ENCODE measurements at regions not wholly inside any gene's neighbourhood (a gene's known extent, or its start where the extent isn't known, plus 50 kb on each side); places are given as distances from the start of the nearest gene placed in this dataset.

DNA sequence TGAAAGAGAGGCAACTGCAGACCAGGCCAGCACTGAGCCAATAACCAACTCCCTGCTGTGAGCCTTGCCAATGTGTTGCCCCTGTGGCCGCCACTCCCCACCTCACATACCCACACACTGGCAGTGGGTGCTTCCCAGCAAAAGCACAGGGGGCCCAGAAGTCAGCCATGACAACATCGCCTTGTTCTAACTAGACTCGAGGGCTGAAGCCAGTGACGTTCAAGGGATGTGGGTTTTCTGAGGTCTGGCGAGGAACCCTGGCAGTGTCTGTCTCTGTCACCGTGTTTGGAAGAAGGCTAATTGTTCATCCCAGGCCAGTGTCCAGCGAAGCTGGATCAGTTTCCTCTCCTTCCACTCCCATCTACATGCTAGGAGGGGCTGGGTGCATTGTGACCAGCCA, 311.8 kb upstream of the AMIGO2 start:
- no peaks in the 10 kb centered on the region for H3K9me3 ChIP-seq (ENCODE audit: control insufficient read depth, insufficient read depth, low read depth, low read length)
- ChIA-PET CTCF (interaction anchor here (0.6 to 0.8 kb wide), 2 partner anchors 202 to 295 kb away, joined by 3 to 4 read pairs; no protein-coding TSS in a partner anchor), POLR2A (no interaction called here)
- no peak overlapping the region for H3K4me3 ChIP-seq (ENCODE audit: low read depth, low read length)
- H3K4me1 ChIP-seq (ENCODE audit: control insufficient read depth, insufficient read depth, low read length), result 0 out of 2 replicates have a peak, but pooled peaks cover 3% of the 10 kb centered on the region
- H3K27ac ChIP-seq (ENCODE audit: extremely low read depth, low read depth, low read length), result no peak overlapping the region
- no peaks in the 10 kb centered on the region for H3K36me3 ChIP-seq (ENCODE audit: control insufficient read depth in 2 of 2, insufficient read depth in 1 of 2, low read length in 2 of 2)
- TF ChIP-seq ZBTB8A (tag by site-specific recombination; IDR thresholded peaks at IDR 0.05), result no peak
- TF ChIP-seq ZNF629 (tag by site-specific recombination; IDR thresholded peaks at IDR 0.05), result no peak
- TF ChIP-seq SETDB1 (IDR thresholded peaks at IDR 0.05; ENCODE audit: insufficient read length, low read length), result no peak
- TF ChIP-seq TCF7L2 (IDR thresholded peaks at IDR 0.05; ENCODE audit: borderline replicate concordance, low read depth, low read length), result no peak
- TF ChIP-seq ZBTB17 (tag by site-specific recombination; IDR thresholded peaks at IDR 0.05), result no peak
- no peak for TF ChIP-seq ZNF335 (tag by site-specific recombination; conservative IDR thresholded peaks at IDR 0.05)
- no peak for TF ChIP-seq ZXDB (tag by site-specific recombination; IDR thresholded peaks at IDR 0.05)
- TF ChIP-seq, protein P1, sequence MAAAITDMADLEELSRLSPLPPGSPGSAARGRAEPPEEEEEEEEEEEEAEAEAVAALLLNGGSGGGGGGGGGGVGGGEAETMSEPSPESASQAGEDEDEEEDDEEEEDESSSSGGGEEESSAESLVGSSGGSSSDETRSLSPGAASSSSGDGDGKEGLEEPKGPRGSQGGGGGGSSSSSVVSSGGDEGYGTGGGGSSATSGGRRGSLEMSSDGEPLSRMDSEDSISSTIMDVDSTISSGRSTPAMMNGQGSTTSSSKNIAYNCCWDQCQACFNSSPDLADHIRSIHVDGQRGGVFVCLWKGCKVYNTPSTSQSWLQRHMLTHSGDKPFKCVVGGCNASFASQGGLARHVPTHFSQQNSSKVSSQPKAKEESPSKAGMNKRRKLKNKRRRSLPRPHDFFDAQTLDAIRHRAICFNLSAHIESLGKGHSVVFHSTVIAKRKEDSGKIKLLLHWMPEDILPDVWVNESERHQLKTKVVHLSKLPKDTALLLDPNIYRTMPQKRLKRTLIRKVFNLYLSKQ (tag by site-specific recombination; IDR thresholded peaks at IDR 0.05; ENCODE audit: borderline replicate concordance), result no peak
- TF ChIP-seq BCL11B (tag by site-specific recombination; IDR thresholded peaks at IDR 0.05; ENCODE audit: low read depth), result no peak
- no peak for TF ChIP-seq ZNF670 (tag by site-specific recombination; IDR thresholded peaks at IDR 0.05; ENCODE audit: low read depth)
- no peak for TF ChIP-seq ZNF19 (tag by site-specific recombination; IDR thresholded peaks at IDR 0.05; ENCODE audit: low read depth)
- TF ChIP-seq ZNF548 (tag by site-specific recombination; IDR thresholded peaks at IDR 0.05), result no peak
- TF ChIP-seq ZNF623 (tag by site-specific recombination; IDR thresholded peaks at IDR 0.05), result no peak
- TF ChIP-seq ZNF133 (tag by site-specific recombination; IDR thresholded peaks at IDR 0.05), result no peak
- no peak for TF ChIP-seq ZNF121 (tag by site-specific recombination; IDR thresholded peaks at IDR 0.05)
- no peak for TF ChIP-seq OVOL3 (tag by site-specific recombination; IDR thresholded peaks at IDR 0.05)
- TF ChIP-seq ZNF37A (tag by site-specific recombination; IDR thresholded peaks at IDR 0.05), result no peak
- TF ChIP-seq ZNF747 (tag by site-specific recombination; IDR thresholded peaks at IDR 0.05), result no peak

DNA sequence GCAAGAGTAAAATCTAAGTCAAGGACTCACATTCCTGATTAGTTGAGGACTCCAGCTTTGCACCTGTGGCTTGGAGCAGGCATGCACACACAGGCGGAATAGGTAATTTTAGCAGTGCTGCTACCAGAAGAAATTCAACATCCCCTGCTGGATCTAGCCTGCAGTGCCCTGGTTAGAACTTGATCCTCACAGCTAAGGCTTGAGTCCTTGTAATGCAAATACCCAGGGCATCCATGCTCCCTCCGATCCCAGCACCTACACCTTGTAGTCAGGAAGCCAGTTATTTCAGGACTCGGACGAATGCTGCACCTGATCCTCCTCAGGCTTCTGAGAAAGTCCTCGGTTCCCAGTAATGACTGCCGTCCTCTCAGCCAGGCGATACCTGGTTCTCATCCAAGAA, 309.0 kb upstream of the AMIGO2 start:
- TF ChIP-seq ZNF555 (tag by site-specific recombination; conservative IDR thresholded peaks at IDR 0.05) (no peak), SP7 (tag by site-specific recombination; IDR thresholded peaks at IDR 0.05) (no peak), ZNF157 (tag by site-specific recombination; IDR thresholded peaks at IDR 0.05) (no peak), ZBTB7A (tag by site-specific recombination; IDR thresholded peaks at IDR 0.05; ENCODE audit: low read depth) (no peak), ZNF248 (tag by site-specific recombination; IDR thresholded peaks at IDR 0.05) (no peak), ZNF596 (tag by site-specific recombination; IDR thresholded peaks at IDR 0.05) (no peak), ZNF366 (tag by site-specific recombination; conservative IDR thresholded peaks at IDR 0.05) (no peak), ZNF404 (tag by site-specific recombination; IDR thresholded peaks at IDR 0.05) (no peak), ZBTB21 (tag by site-specific recombination; IDR thresholded peaks at IDR 0.05) (no peak), ZNF629 (tag by site-specific recombination; IDR thresholded peaks at IDR 0.05) (no peak), ZNF211 (tag by site-specific recombination; IDR thresholded peaks at IDR 0.05; ENCODE audit: low read depth) (no peak), ZNF146 (tag by site-specific recombination; IDR thresholded peaks at IDR 0.05) (no peak), ZFP3 (tag by site-specific recombination; IDR thresholded peaks at IDR 0.05; ENCODE audit: low read depth) (no peak), GFI1B (tag by site-specific recombination; IDR thresholded peaks at IDR 0.05) (no peak)
- Histone ChIP-seq H3K4me3 (ENCODE audit: low read depth, low read length) (no peak overlapping the region), H3K4me1 (ENCODE audit: control insufficient read depth, insufficient read depth, low read length) (0 out of 2 replicates have a peak, but pooled peaks cover 3% of the 10 kb centered on the region), H3K9me3 (ENCODE audit: control insufficient read depth, insufficient read depth, low read depth, low read length) (no peaks in the 10 kb centered on the region), H3K27ac (ENCODE audit: extremely low read depth, low read depth, low read length) (no peak overlapping the region), H3K36me3 (ENCODE audit: control insufficient read depth in 2 of 2, insufficient read depth in 1 of 2, low read length in 2 of 2) (no peaks in the 10 kb centered on the region)
- ChIA-PET POLR2A (no interaction called here), CTCF (interaction anchor here (1.7 kb wide), 1 partner anchor 9 kb away, joined by 5 read pairs; no protein-coding TSS in a partner anchor)
